ENCODE measurements at regions not wholly inside any gene's neighbourhood (a gene's known extent, or its start where the extent isn't known, plus 50 kb on each side); places are given as distances from the start of the nearest gene placed in this dataset.

- TF ChIP-seq CTCF (IDR thresholded peaks at IDR 0.05): no peak
- no peak for TF ChIP-seq POLR2A (IDR thresholded peaks at IDR 0.05)
These were observed 622.6 kb downstream of the ADGRL2 start for GRCh38 chr1:82423174-82423815.

Data from adrenal gland (tissue), 5 donors.